Activated naive CD4-positive, alpha-beta T cell treated with anti-CD3 and anti-CD28 coated beads, Interleukin-2, amount 50 U/mL, for 24 hours (primary cell): ENCODE measurements at regions not wholly inside any gene's neighbourhood (a gene's known extent, or its start where the extent isn't known, plus 50 kb on each side); places are given as distances from the start of the nearest gene placed in this dataset.

ENCODE experiments used
- H3K27ac Mint-ChIP-seq: one replicate; pipeline ENCODE4 v1.8.0; 2021; ENCODE audit warnings: mild to moderate bottlenecking, mixed read lengths
- H3K27me3 Mint-ChIP-seq: one replicate; pipeline ENCODE4 v1.8.0; 2021; ENCODE audit warnings: mixed read lengths
- H3K36me3 Mint-ChIP-seq: one replicate; pipeline ENCODE4 v1.8.0; 2021; ENCODE audit warnings: mixed read lengths
- H3K4me1 Mint-ChIP-seq: one replicate; pipeline ENCODE4 v1.8.0; 2021; ENCODE audit warnings: mixed read lengths
- H3K4me3 Mint-ChIP-seq: one replicate; pipeline ENCODE4 v1.8.0; 2021; ENCODE audit warnings: mild to moderate bottlenecking, mixed read lengths
- H3K9me3 Mint-ChIP-seq: one replicate; pipeline ENCODE4 v1.8.0; 2021; ENCODE audit warnings: mixed read lengths

- no peak overlapping the region for H3K4me3 Mint-ChIP-seq
- no peak overlapping the region for H3K27ac Mint-ChIP-seq
- peaks cover 24% of the 10 kb centered on the region for H3K4me1 Mint-ChIP-seq
- H3K9me3 Mint-ChIP-seq = no peaks in the 10 kb centered on the region
- H3K27me3 Mint-ChIP-seq = no peaks in the 10 kb centered on the region
- no peaks in the 10 kb centered on the region for H3K36me3 Mint-ChIP-seq
Measured at GRCh38 chr13:105135852-105136615, 1399.4 kb downstream of the EFNB2 start.

GRCh38 chr13:105127732-105128131 is 1407.7 kb downstream of the EFNB2 start:
- Mint-ChIP-seq H3K4me1 (no peaks in the 10 kb centered on the region), H3K36me3 (no peaks in the 10 kb centered on the region), H3K9me3 (no peaks in the 10 kb centered on the region), H3K4me3 (no peak overlapping the region), H3K27ac (no peak overlapping the region), H3K27me3 (peaks cover 2% of the 10 kb centered on the region)

- Mint-ChIP-seq H3K4me3 (no peak overlapping the region), H3K4me1 (no peaks in the 10 kb centered on the region), H3K9me3 (no peaks in the 10 kb centered on the region), H3K27me3 (peaks cover 3% of the 10 kb centered on the region), H3K36me3 (no peaks in the 10 kb centered on the region), H3K27ac (no peak overlapping the region)
Measured at GRCh38 chr13:105121221-105121620, 1414.2 kb downstream of the EFNB2 start.

GRCh38 chr13:105118426-105118985 is 1417.0 kb downstream of the EFNB2 start:
- H3K27me3 Mint-ChIP-seq = peaks cover 4% of the 10 kb centered on the region
- no peaks in the 10 kb centered on the region for H3K36me3 Mint-ChIP-seq
- H3K4me3 Mint-ChIP-seq = no peak overlapping the region
- peaks cover 8% of the 10 kb centered on the region for H3K9me3 Mint-ChIP-seq
- no peak overlapping the region for H3K27ac Mint-ChIP-seq
- no peaks in the 10 kb centered on the region for H3K4me1 Mint-ChIP-seq

GRCh38 chr13:105116966-105117365 is 1418.5 kb downstream of the EFNB2 start:
- peaks cover 8% of the 10 kb centered on the region for H3K9me3 Mint-ChIP-seq
- H3K27ac Mint-ChIP-seq = no peak overlapping the region
- peaks cover 2% of the 10 kb centered on the region for H3K36me3 Mint-ChIP-seq
- peaks cover 4% of the 10 kb centered on the region for H3K27me3 Mint-ChIP-seq
- no peak overlapping the region for H3K4me3 Mint-ChIP-seq
- H3K4me1 Mint-ChIP-seq = no peaks in the 10 kb centered on the region

- Mint-ChIP-seq H3K4me3 (no peak overlapping the region), H3K27ac (no peak overlapping the region), H3K4me1 (no peaks in the 10 kb centered on the region)
Measured at GRCh38 chr13:105112561-105112960, 1422.9 kb downstream of the EFNB2 start.

GRCh38 chr13:105107781-105108180 is 1427.7 kb downstream of the EFNB2 start:
- no peak overlapping the region for H3K27ac Mint-ChIP-seq
- H3K36me3 Mint-ChIP-seq = no peaks in the 10 kb centered on the region
- peaks cover 4% of the 10 kb centered on the region for H3K27me3 Mint-ChIP-seq
- H3K4me1 Mint-ChIP-seq = no peaks in the 10 kb centered on the region
- no peak overlapping the region for H3K4me3 Mint-ChIP-seq
- no peaks in the 10 kb centered on the region for H3K9me3 Mint-ChIP-seq

More at GRCh38 chr13:105112561-105112960, 1422.9 kb downstream of the EFNB2 start:
- peaks cover 2% of the 10 kb centered on the region for H3K36me3 Mint-ChIP-seq
- H3K9me3 Mint-ChIP-seq = peaks cover 8% of the 10 kb centered on the region
- H3K27me3 Mint-ChIP-seq = peaks cover 8% of the 10 kb centered on the region

- Mint-ChIP-seq H3K4me1 (no peaks in the 10 kb centered on the region), H3K36me3 (no peaks in the 10 kb centered on the region), H3K27me3 (peaks cover 3% of the 10 kb centered on the region), H3K9me3 (no peaks in the 10 kb centered on the region), H3K27ac (no peak overlapping the region), H3K4me3 (no peak overlapping the region)
Measured at GRCh38 chr13:105105471-105105870, 1430.0 kb downstream of the EFNB2 start.

GRCh38 chr13:105097521-105097920 is 1437.9 kb downstream of the EFNB2 start:
- Mint-ChIP-seq H3K27me3 (peaks cover 10% of the 10 kb centered on the region), H3K9me3 (no peaks in the 10 kb centered on the region), H3K27ac (no peak overlapping the region), H3K4me1 (no peaks in the 10 kb centered on the region), H3K36me3 (no peaks in the 10 kb centered on the region), H3K4me3 (no peak overlapping the region)

GRCh38 chr13:105089858-105090643 is 1445.4 kb downstream of the EFNB2 start:
- H3K4me1 Mint-ChIP-seq = no peaks in the 10 kb centered on the region
- no peaks in the 10 kb centered on the region for H3K36me3 Mint-ChIP-seq
- no peak overlapping the region for H3K4me3 Mint-ChIP-seq
- no peak overlapping the region for H3K27ac Mint-ChIP-seq
- no peaks in the 10 kb centered on the region for H3K9me3 Mint-ChIP-seq
- H3K27me3 Mint-ChIP-seq = peaks cover 3% of the 10 kb centered on the region

- Mint-ChIP-seq H3K27me3 (no peaks in the 10 kb centered on the region), H3K27ac (no peak overlapping the region), H3K9me3 (no peaks in the 10 kb centered on the region), H3K36me3 (no peaks in the 10 kb centered on the region), H3K4me3 (no peak overlapping the region), H3K4me1 (no peaks in the 10 kb centered on the region)
Measured at GRCh38 chr13:105087945-105088344, 1447.5 kb downstream of the EFNB2 start.

GRCh38 chr13:105084931-105085330 is 1450.5 kb downstream of the EFNB2 start:
- Mint-ChIP-seq H3K27me3 (no peaks in the 10 kb centered on the region), H3K27ac (no peak overlapping the region), H3K9me3 (no peaks in the 10 kb centered on the region), H3K36me3 (no peaks in the 10 kb centered on the region), H3K4me1 (no peaks in the 10 kb centered on the region), H3K4me3 (no peak overlapping the region)

- Mint-ChIP-seq H3K4me1 (no peaks in the 10 kb centered on the region), H3K9me3 (no peaks in the 10 kb centered on the region), H3K27ac (no peak overlapping the region), H3K36me3 (no peaks in the 10 kb centered on the region), H3K27me3 (no peaks in the 10 kb centered on the region), H3K4me3 (no peak overlapping the region)
Measured at GRCh38 chr13:105083992-105084391, 1451.5 kb downstream of the EFNB2 start.

- Mint-ChIP-seq H3K4me3 (no peak overlapping the region), H3K27me3 (no peaks in the 10 kb centered on the region), H3K27ac (no peak overlapping the region), H3K4me1 (no peaks in the 10 kb centered on the region), H3K36me3 (no peaks in the 10 kb centered on the region), H3K9me3 (no peaks in the 10 kb centered on the region)
Measured at GRCh38 chr13:105074755-105075154, 1460.7 kb downstream of the EFNB2 start.

GRCh38 chr13:105073041-105073440 is 1462.4 kb downstream of the EFNB2 start:
- no peaks in the 10 kb centered on the region for H3K9me3 Mint-ChIP-seq
- H3K27ac Mint-ChIP-seq = no peak overlapping the region
- no peaks in the 10 kb centered on the region for H3K27me3 Mint-ChIP-seq
- H3K4me1 Mint-ChIP-seq = no peaks in the 10 kb centered on the region
- H3K4me3 Mint-ChIP-seq = no peak overlapping the region
- no peaks in the 10 kb centered on the region for H3K36me3 Mint-ChIP-seq

- no peaks in the 10 kb centered on the region for H3K36me3 Mint-ChIP-seq
- no peaks in the 10 kb centered on the region for H3K4me1 Mint-ChIP-seq
- no peaks in the 10 kb centered on the region for H3K9me3 Mint-ChIP-seq
- no peaks in the 10 kb centered on the region for H3K27me3 Mint-ChIP-seq
- H3K4me3 Mint-ChIP-seq = no peak overlapping the region
- H3K27ac Mint-ChIP-seq = no peak overlapping the region
Measured at GRCh38 chr13:105070452-105070851, 1465.0 kb downstream of the EFNB2 start.
